Memory B cell (primary cell): ENCODE measurements at regions not wholly inside any gene's neighbourhood (a gene's known extent, or its start where the extent isn't known, plus 50 kb on each side); places are given as distances from the start of the nearest gene placed in this dataset.
"Not testable (repeated sequence)": the region's sequence is repeated elsewhere in the genome, so short reads cannot be mapped to it uniquely, and the experiment has no call there.

Experiments used
- ATAC-seq: fragments of 150-1000 bp; cut with Tn5 transposase; 2 replicates; pipeline ENCODE4 v1.10.0; 2021; ENCODE audit warnings: low read depth, mild to moderate bottlenecking, moderate library complexity
- DNase-seq, 2 donors: peaks; one replicate each; pipeline ENCODE4 v3.0.0; 2022; ENCODE audit warnings: low spot score in 2 of 2
- H3K27ac Mint-ChIP-seq: one replicate; pipeline ENCODE4 v1.8.0; 2022; ENCODE audit warnings: mild to moderate bottlenecking, moderate library complexity, mixed read lengths
- H3K27me3 Mint-ChIP-seq: one replicate; pipeline ENCODE4 v1.8.0; 2022; ENCODE audit warnings: mixed read lengths
- H3K36me3 Mint-ChIP-seq: one replicate; pipeline ENCODE4 v1.8.0; 2022; ENCODE audit warnings: mild to moderate bottlenecking, mixed read lengths
- H3K4me1 Mint-ChIP-seq: one replicate; pipeline ENCODE4 v1.8.0; 2022; ENCODE audit warnings: mixed read lengths
- H3K4me3 Mint-ChIP-seq: one replicate; pipeline ENCODE4 v1.8.0; 2022; ENCODE audit warnings: mild to moderate bottlenecking, moderate library complexity, mixed read lengths
- H3K9me3 Mint-ChIP-seq: one replicate; pipeline ENCODE4 v1.8.0; 2022; ENCODE audit warnings: mixed read lengths

DNA sequence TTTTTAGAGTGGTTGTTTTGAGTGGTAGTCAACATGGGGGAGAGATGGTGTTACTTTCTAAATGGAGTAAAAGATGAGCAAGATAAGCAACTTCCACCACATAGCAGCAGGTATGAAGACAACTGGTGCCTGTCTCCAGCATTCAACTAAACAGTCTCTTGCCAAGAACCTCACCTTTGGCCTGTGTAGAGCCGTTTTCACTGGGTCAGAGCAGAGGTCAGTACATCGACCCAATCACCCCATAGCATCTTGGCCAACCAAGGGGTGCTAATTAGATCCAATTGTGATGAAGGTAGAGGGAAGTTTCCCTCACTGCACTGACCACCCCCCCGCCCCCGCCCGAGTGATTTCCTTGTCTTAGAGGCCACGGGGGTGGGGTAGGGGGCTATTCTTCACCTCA is 188.2 kb downstream of the BLID start:
- Mint-ChIP-seq H3K27ac (no peak overlapping the region), H3K4me3 (no peak overlapping the region), H3K27me3 (peaks cover 2% of the 10 kb centered on the region), H3K36me3 (no peaks in the 10 kb centered on the region), H3K9me3 (no peaks in the 10 kb centered on the region), H3K4me1 (no peaks in the 10 kb centered on the region)
- ATAC-seq, result no peak
- DNase-seq, result no peak

- Mint-ChIP-seq H3K9me3 (no peaks in the 10 kb centered on the region), H3K27ac (no peak overlapping the region), H3K36me3 (no peaks in the 10 kb centered on the region), H3K4me3 (no peak overlapping the region), H3K4me1 (no peaks in the 10 kb centered on the region), H3K27me3 (peaks cover 2% of the 10 kb centered on the region)
- DNase-seq, result no peak
- no peak for ATAC-seq
Measured at GRCh38 chr11:121927097-121927785, 188.8 kb downstream of the BLID start.

- no peak for ATAC-seq
- Mint-ChIP-seq H3K4me3 (no peak overlapping the region), H3K27ac (no peak overlapping the region), H3K36me3 (no peaks in the 10 kb centered on the region), H3K4me1 (no peaks in the 10 kb centered on the region), H3K9me3 (peaks cover 2% of the 10 kb centered on the region), H3K27me3 (no peaks in the 10 kb centered on the region)
- no peak for DNase-seq
Measured at GRCh38 chr11:121924191-121924590, 191.8 kb downstream of the BLID start.

- Mint-ChIP-seq H3K36me3 (no peaks in the 10 kb centered on the region), H3K4me3 (no peak overlapping the region), H3K4me1 (no peaks in the 10 kb centered on the region), H3K9me3 (peaks cover 2% of the 10 kb centered on the region), H3K27ac (no peak overlapping the region), H3K27me3 (no peaks in the 10 kb centered on the region)
- DNase-seq, result no peak
- no peak for ATAC-seq
Measured at GRCh38 chr11:121917482-121917881, 198.5 kb downstream of the BLID start.

- Mint-ChIP-seq H3K4me3 (no peak overlapping the region), H3K27me3 (no peaks in the 10 kb centered on the region), H3K27ac (no peak overlapping the region), H3K9me3 (no peaks in the 10 kb centered on the region), H3K4me1 (no peaks in the 10 kb centered on the region), H3K36me3 (no peaks in the 10 kb centered on the region)
- DNase-seq (no peak), ATAC-seq (no peak)
Measured at GRCh38 chr11:121914508-121915059, 201.4 kb downstream of the BLID start.

- Mint-ChIP-seq H3K4me3 (no peak overlapping the region), H3K27me3 (peaks cover 2% of the 10 kb centered on the region), H3K27ac (no peak overlapping the region), H3K4me1 (peaks cover 8% of the 10 kb centered on the region), H3K9me3 (no peaks in the 10 kb centered on the region), H3K36me3 (no peaks in the 10 kb centered on the region)
- no peak for ATAC-seq
- DNase-seq, result no peak
Measured at GRCh38 chr11:121909596-121909995, 206.4 kb downstream of the BLID start.

- no peak overlapping the region for H3K4me3 Mint-ChIP-seq
- peaks cover 13% of the 10 kb centered on the region for H3K4me1 Mint-ChIP-seq
- ATAC-seq, result no peak
- no peaks in the 10 kb centered on the region for H3K9me3 Mint-ChIP-seq
- peaks cover 2% of the 10 kb centered on the region for H3K27me3 Mint-ChIP-seq
- no peaks in the 10 kb centered on the region for H3K36me3 Mint-ChIP-seq
- H3K27ac Mint-ChIP-seq, result no peak overlapping the region
- DNase-seq, result no peak
Measured at GRCh38 chr11:121907379-121907778, 208.6 kb downstream of the BLID start.

GRCh38 chr11:121904148-121904547 is 211.9 kb downstream of the BLID start:
- Mint-ChIP-seq H3K4me3 (peak overlapping the region; percentile 0), H3K36me3 (no peaks in the 10 kb centered on the region), H3K9me3 (no peaks in the 10 kb centered on the region), H3K27ac (peak overlapping the region; percentile 35), H3K4me1 (peaks cover 13% of the 10 kb centered on the region), H3K27me3 (peaks cover 2% of the 10 kb centered on the region)
- ATAC-seq (peak; percentile 85), DNase-seq (peak in 1 of 2 donors; percentile 5)

GRCh38 chr11:121901886-121902285 is 214.1 kb downstream of the BLID start:
- DNase-seq (no peak), ATAC-seq (no peak)
- H3K9me3 Mint-ChIP-seq, result peaks cover 1% of the 10 kb centered on the region
- no peaks in the 10 kb centered on the region for H3K36me3 Mint-ChIP-seq
- H3K27me3 Mint-ChIP-seq, result no peaks in the 10 kb centered on the region
- H3K4me1 Mint-ChIP-seq, result peaks cover 8% of the 10 kb centered on the region
- H3K27ac Mint-ChIP-seq, result no peak overlapping the region
- no peak overlapping the region for H3K4me3 Mint-ChIP-seq

DNA sequence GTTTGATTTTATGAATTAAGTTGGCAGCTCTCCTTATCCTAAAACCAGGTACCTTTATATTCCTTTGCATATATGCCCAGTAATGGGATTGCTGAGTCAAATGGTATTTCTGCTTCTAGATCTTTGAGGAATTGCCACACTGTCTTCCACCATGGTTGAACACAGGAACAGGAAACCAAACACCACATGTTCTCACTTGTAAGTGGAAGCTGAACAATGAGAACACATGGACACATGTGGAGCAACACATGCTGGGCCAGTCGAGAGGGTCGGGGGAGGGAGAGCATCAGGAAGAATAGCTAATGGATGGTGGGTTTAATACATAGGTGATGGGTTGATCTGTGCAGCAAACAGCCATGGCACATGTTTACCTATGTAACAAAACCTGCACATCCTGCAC is 214.6 kb downstream of the BLID start:
- DNase-seq, H3K4me3 Mint-ChIP-seq: not testable (repeated sequence)

GRCh38 chr11:121899520-121899919 is 216.5 kb downstream of the BLID start:
- DNase-seq (no peak), ATAC-seq (no peak)
- Mint-ChIP-seq H3K27ac (no peak overlapping the region), H3K4me1 (peaks cover 7% of the 10 kb centered on the region), H3K36me3 (no peaks in the 10 kb centered on the region), H3K27me3 (peaks cover 2% of the 10 kb centered on the region), H3K9me3 (peaks cover 3% of the 10 kb centered on the region), H3K4me3 (no peak overlapping the region)

More for the DNA sequence above, 214.6 kb downstream of the BLID start:
- not testable (repeated sequence) for H3K27ac Mint-ChIP-seq, H3K36me3 Mint-ChIP-seq, H3K9me3 Mint-ChIP-seq, ATAC-seq, H3K27me3 Mint-ChIP-seq, H3K4me1 Mint-ChIP-seq

GRCh38 chr11:121898903-121899302 is 217.1 kb downstream of the BLID start:
- no peak for ATAC-seq
- no peak for DNase-seq
- Mint-ChIP-seq H3K4me1 (peaks cover 3% of the 10 kb centered on the region), H3K27ac (no peak overlapping the region), H3K36me3 (no peaks in the 10 kb centered on the region), H3K9me3 (peaks cover 3% of the 10 kb centered on the region), H3K4me3 (no peak overlapping the region), H3K27me3 (peaks cover 2% of the 10 kb centered on the region)

GRCh38 chr11:121895919-121896318 is 220.1 kb downstream of the BLID start:
- peaks cover 2% of the 10 kb centered on the region for H3K27me3 Mint-ChIP-seq
- DNase-seq (no peak), ATAC-seq (no peak)
- peaks cover 2% of the 10 kb centered on the region for H3K4me1 Mint-ChIP-seq
- no peak overlapping the region for H3K27ac Mint-ChIP-seq
- H3K36me3 Mint-ChIP-seq, result no peaks in the 10 kb centered on the region
- peaks cover 3% of the 10 kb centered on the region for H3K9me3 Mint-ChIP-seq
- no peak overlapping the region for H3K4me3 Mint-ChIP-seq

GRCh38 chr11:121894581-121894980 is 221.4 kb downstream of the BLID start:
- Mint-ChIP-seq H3K27ac (no peak overlapping the region), H3K4me3 (no peak overlapping the region), H3K4me1 (peaks cover 2% of the 10 kb centered on the region), H3K27me3 (peaks cover 2% of the 10 kb centered on the region), H3K36me3 (no peaks in the 10 kb centered on the region), H3K9me3 (peaks cover 3% of the 10 kb centered on the region)
- ATAC-seq (no peak), DNase-seq (no peak)

- Mint-ChIP-seq H3K36me3 (no peaks in the 10 kb centered on the region), H3K27me3 (peaks cover 2% of the 10 kb centered on the region), H3K27ac (no peak overlapping the region), H3K4me3 (no peak overlapping the region), H3K4me1 (no peaks in the 10 kb centered on the region), H3K9me3 (peaks cover 1% of the 10 kb centered on the region)
- ATAC-seq (no peak), DNase-seq (no peak)
Measured at GRCh38 chr11:121892863-121893262, 223.2 kb downstream of the BLID start.
